HG03060 (cell line): ENCODE measurements at regions not wholly inside any gene's neighbourhood (a gene's known extent, or its start where the extent isn't known, plus 50 kb on each side); places are given as distances from the start of the nearest gene placed in this dataset.
"Not testable (repeated sequence)": the region's sequence is repeated elsewhere in the genome, so short reads cannot be mapped to it uniquely, and the experiment has no call there.

Source experiments
- ATAC-seq: cut with Tn5 transposase; IDR thresholded peaks from one replicate; pipeline ENCODE4 v1.9.1; 2021; ENCODE audit warnings: low read depth, moderate number of reproducible peaks; ENCODE audit not compliant: unreplicated experiment

GRCh38 chr10:64733980-64734379, 1212.8 kb downstream of the REEP3 start:
- ATAC-seq = no peak

- no peak for ATAC-seq
Measured at GRCh38 chr10:64738462-64738861, 1217.3 kb downstream of the REEP3 start.

GRCh38 chr10:64745565-64745964, 1224.4 kb downstream of the REEP3 start:
- ATAC-seq = no peak

- ATAC-seq = no peak
Measured at GRCh38 chr10:64750672-64751071, 1229.5 kb downstream of the REEP3 start.

GRCh38 chr10:64753516-64753915, 1232.3 kb downstream of the REEP3 start:
- ATAC-seq = no peak

GRCh38 chr10:64760371-64760770, 1239.2 kb downstream of the REEP3 start:
- ATAC-seq = no peak

- ATAC-seq = no peak
Measured at GRCh38 chr10:64762861-64763260, 1241.7 kb downstream of the REEP3 start.

- no peak for ATAC-seq
Measured at GRCh38 chr10:64765498-64765897, 1244.3 kb downstream of the REEP3 start.

GRCh38 chr10:64771253-64772050, 1250.3 kb downstream of the REEP3 start:
- ATAC-seq = no peak

GRCh38 chr10:64773357-64773756, 1252.2 kb downstream of the REEP3 start:
- no peak for ATAC-seq

- ATAC-seq = not testable (repeated sequence)
Measured at GRCh38 chr10:64784451-64784850, 1263.2 kb downstream of the REEP3 start.

GRCh38 chr10:64785816-64786215, 1264.6 kb downstream of the REEP3 start:
- no peak for ATAC-seq

- ATAC-seq = no peak
Measured at GRCh38 chr10:64786989-64787388, 1265.8 kb downstream of the REEP3 start.

GRCh38 chr10:64795847-64796246, 1274.6 kb downstream of the REEP3 start:
- no peak for ATAC-seq

- no peak for ATAC-seq
Measured at GRCh38 chr10:64798297-64798696, 1277.1 kb downstream of the REEP3 start.

- not testable (repeated sequence) for ATAC-seq
Measured at GRCh38 chr10:64808233-64808632, 1287.0 kb downstream of the REEP3 start.

- ATAC-seq = not testable (repeated sequence)
Measured at GRCh38 chr10:64810046-64810445, 1288.8 kb downstream of the REEP3 start.

GRCh38 chr10:64813391-64813790, 1292.2 kb downstream of the REEP3 start:
- no peak for ATAC-seq

- no peak for ATAC-seq
Measured at GRCh38 chr10:64814201-64814600, 1293.0 kb downstream of the REEP3 start.

- ATAC-seq = no peak
Measured at GRCh38 chr10:64829888-64830412, 1308.7 kb downstream of the REEP3 start.

GRCh38 chr10:64830869-64831268, 1309.7 kb downstream of the REEP3 start:
- ATAC-seq = no peak

GRCh38 chr10:64840341-64840740, 1319.1 kb downstream of the REEP3 start:
- no peak for ATAC-seq
